Endothelial cell of umbilical vein (primary cell): ENCODE measurements at regions not wholly inside any gene's neighbourhood (a gene's known extent, or its start where the extent isn't known, plus 50 kb on each side); places are given as distances from the start of the nearest gene placed in this dataset.

ENCODE experiments used
- BruUV-seq: library from RNA; stranded (reverse); fragments of 400-500 nt; replicated peaks from 2 replicates; lab custom pipeline; 2021; lab: Mats Ljungman, UMichigan
- CTCF ChIA-PET: fragments of 300-600, 350-600 bp; sonication (Branson Sonifier 250); formaldehyde crosslinking; loops from one replicate; lab custom pipeline; 2021; ENCODE audit warnings: antibody characterized with exemption, inconsistent platforms; lab: Charles Lee
- POLR2A ChIA-PET: fragments of 300-600, 350-600 bp; sonication (Branson Sonifier 250); formaldehyde crosslinking; loops from one replicate; lab custom pipeline; 2021; ENCODE audit warnings: antibody characterized with exemption, inconsistent platforms; lab: Charles Lee
- DNase-seq: peaks from one replicate; pipeline ENCODE4 v3.0.0-alpha.2; 2011; ENCODE audit warnings: low read depth, low spot score
- FAIRE-seq: peaks from 2 replicates; lab custom pipeline; 2011; peaks lifted over from hg19 to GRCh38; lab: Jason Lieb, UNC
- H2AFZ ChIP-seq: 2 replicates; pipeline ENCODE4 v1.6.0; 2012; ENCODE audit warnings: low read depth, low read length, control low read depth, inconsistent platforms
- H3K27ac ChIP-seq: 2 replicates; pipeline ENCODE4 v1.5.1; 2011; ENCODE audit warnings: low read depth, mild to moderate bottlenecking, control low read depth, low read length, moderate library complexity; ENCODE audit not compliant: insufficient read depth
- H3K27me3 ChIP-seq, 2 experiments: 2 replicates each; pipeline versions ENCODE4 v1.6.0 to v1.6.1; 2011; ENCODE audit warnings: low read length in 2 of 2, mixed read lengths in 1 of 2; ENCODE audit not compliant: control insufficient read depth in 2 of 2, insufficient read depth in 2 of 2
- H3K36me3 ChIP-seq, 2 experiments: 2 replicates in 1 of 2; 3 replicates in 1 of 2; pipeline ENCODE4 v1.5.1; 2011; ENCODE audit warnings: low read length in 2 of 2, mild to moderate bottlenecking in 1 of 2, moderate library complexity in 1 of 2; ENCODE audit not compliant: control insufficient read depth in 2 of 2, insufficient read depth in 2 of 2; ENCODE audit errors: extremely low read depth in 1 of 2
- H3K4me1 ChIP-seq: 3 replicates; pipeline ENCODE4 v1.5.1; 2011; ENCODE audit warnings: mild to moderate bottlenecking, low read length; ENCODE audit not compliant: control insufficient read depth, insufficient read depth; ENCODE audit errors: extremely low read depth
- H3K4me2 ChIP-seq: 2 replicates; pipeline ENCODE4 v1.6.1; 2011; ENCODE audit warnings: low read length, control low read depth, mixed read lengths; ENCODE audit not compliant: insufficient read depth
- H3K4me3 ChIP-seq, 3 experiments: fragments of 200-600 bp in 1 of 3; sonication (generic), shearing (Covaris generic) in 1 of 3; replicated peaks in 1 of 3; 2 replicates each; pipeline ENCODE4 v1.5.1; 2011 to 2016; ENCODE audit warnings: control low read depth in 3 of 3, low read length in 3 of 3, mild to moderate bottlenecking in 2 of 3, inconsistent platforms in 1 of 3, low read depth in 1 of 3, moderate library complexity in 1 of 3; ENCODE audit not compliant: insufficient read depth in 1 of 3
- H3K79me2 ChIP-seq: 2 replicates; pipeline ENCODE4 v1.6.0; 2012; ENCODE audit warnings: low read length, inconsistent platforms; ENCODE audit not compliant: control insufficient read depth, insufficient read depth
- H3K9ac ChIP-seq: replicated peaks from 2 replicates; pipeline ENCODE3; 2011; ENCODE audit warnings: low read length, control low read depth; ENCODE audit not compliant: insufficient read depth; ENCODE audit errors: extremely low read depth
- H3K9me1 ChIP-seq: replicated peaks from 3 replicates; pipeline ENCODE4 v1.6.0; 2011; ENCODE audit warnings: mild to moderate bottlenecking, low read length; ENCODE audit not compliant: control insufficient read depth, insufficient read depth; ENCODE audit errors: extremely low read depth
- H3K9me3 ChIP-seq: replicated peaks from 2 replicates; pipeline ENCODE4 v1.5.1; 2012; ENCODE audit warnings: low read length, inconsistent platforms; ENCODE audit not compliant: control insufficient read depth, insufficient read depth
- H4K20me1 ChIP-seq: replicated peaks from 2 replicates; pipeline ENCODE3; 2011; ENCODE audit warnings: mild to moderate bottlenecking, low read length; ENCODE audit not compliant: control insufficient read depth, insufficient read depth; ENCODE audit errors: extremely low read depth
- CTCF ChIP-seq, 2 donors: IDR thresholded peaks; 1 replicate in 1 of 2; 2 replicates in 1 of 2; pipeline ENCODE4 v1.5.1; 2011; ENCODE audit warnings: low read length in 2 of 2, mild to moderate bottlenecking in 2 of 2, moderate library complexity in 2 of 2, control low read depth in 1 of 2, inconsistent platforms in 1 of 2, low read depth in 1 of 2; ENCODE audit not compliant: insufficient read depth in 1 of 2; ENCODE audit errors: extremely low read depth in 1 of 2
- EZH2 ChIP-seq: IDR thresholded peaks from 2 replicates; pipeline ENCODE4 v1.6.1; 2012; ENCODE audit warnings: borderline replicate concordance, low read depth, mild to moderate bottlenecking, moderate library complexity, low read length, inconsistent platforms; ENCODE audit not compliant: severe bottlenecking
- FOS ChIP-seq: IDR thresholded peaks from 2 replicates; pipeline ENCODE4 v1.6.1; 2011; ENCODE audit warnings: mild to moderate bottlenecking, low read length, moderate library complexity, borderline replicate concordance; ENCODE audit not compliant: insufficient read depth
- GATA2 ChIP-seq: IDR thresholded peaks from 2 replicates; pipeline ENCODE4 v1.7.0; 2011; ENCODE audit warnings: low read depth, mild to moderate bottlenecking, moderate library complexity, mixed read lengths, low read length; ENCODE audit not compliant: insufficient read length, insufficient read depth
- MAX ChIP-seq: IDR thresholded peaks from 2 replicates; pipeline ENCODE4 v1.6.1; 2011; ENCODE audit not compliant: insufficient read depth, insufficient read length
- MYC ChIP-seq: IDR thresholded peaks from one replicate; pipeline ENCODE4 v1.6.1; 2011; ENCODE audit warnings: mild to moderate bottlenecking, low read depth, low read length
- POLR2A ChIP-seq: IDR thresholded peaks from 2 replicates; pipeline ENCODE4 v1.6.1; 2012; ENCODE audit warnings: low read depth, mild to moderate bottlenecking, control low read depth, low read length
- POLR2AphosphoS5 ChIP-seq: IDR thresholded peaks from 2 replicates; pipeline ENCODE4 v1.6.1; 2012; ENCODE audit warnings: low read depth, mild to moderate bottlenecking, control low read depth, low read length, moderate library complexity; ENCODE audit not compliant: insufficient read depth
- dilution Hi-C: fragments of 300-500 bp; cut with MboI; formaldehyde crosslinking; loops from one replicate; pipeline ENCODE4 v1.15.0; 2019; ENCODE audit warnings: low sequenced_read_pairs; ENCODE audit not compliant: extremely low pct_ligation_motif_present
- intact Hi-C: fragments of 100-400 bp; cut with micrococcal nuclease; formaldehyde crosslinking; loops from one replicate; pipeline ENCODE4 v1.10.0; 2022

- no peak for TF ChIP-seq FOS
- no peak for TF ChIP-seq CTCF (IDR thresholded peaks at IDR 0.05; ENCODE audit: extremely low read depth in 1 of 2, insufficient read depth in 1 of 2, low read depth in 1 of 2, low read length in 2 of 2)
- no peak for TF ChIP-seq POLR2AphosphoS5
- TF ChIP-seq GATA2, result no peak
- no peak for TF ChIP-seq MAX
- TF ChIP-seq MYC, result no peak
- no peak for TF ChIP-seq POLR2A
- TF ChIP-seq EZH2, result no peak
- Histone ChIP-seq H3K36me3 (no peaks in the 10 kb centered on the region), H3K27ac (no peak overlapping the region), H3K9ac (no peak overlapping the region), H3K4me3 (no peak overlapping the region), H3K9me3 (peaks cover 2% of the 10 kb centered on the region), H4K20me1 (no peaks in the 10 kb centered on the region), H3K4me1 (no peaks in the 10 kb centered on the region), H3K4me2 (no peak overlapping the region), H2AFZ (no peak overlapping the region), H3K27me3 (no peaks in the 10 kb centered on the region), H3K9me1 (no peaks in the 10 kb centered on the region), H3K79me2 (no peaks in the 10 kb centered on the region)
- dilution Hi-C loops (no loop called here), intact Hi-C loops (no loop called here)
- no TSS peak for BruUV-seq
- FAIRE-seq (no peak), DNase-seq (no peak)
- CTCF ChIA-PET, result no interaction called here
- POLR2A ChIA-PET, result no interaction called here
Measured at GRCh38 chr2:125106710-125107109, 1081.6 kb downstream of the CNTNAP5 start.
